ENCODE measurements at regions not wholly inside any gene's neighbourhood (a gene's known extent, or its start where the extent isn't known, plus 50 kb on each side); places are given as distances from the start of the nearest gene placed in this dataset.

DNA sequence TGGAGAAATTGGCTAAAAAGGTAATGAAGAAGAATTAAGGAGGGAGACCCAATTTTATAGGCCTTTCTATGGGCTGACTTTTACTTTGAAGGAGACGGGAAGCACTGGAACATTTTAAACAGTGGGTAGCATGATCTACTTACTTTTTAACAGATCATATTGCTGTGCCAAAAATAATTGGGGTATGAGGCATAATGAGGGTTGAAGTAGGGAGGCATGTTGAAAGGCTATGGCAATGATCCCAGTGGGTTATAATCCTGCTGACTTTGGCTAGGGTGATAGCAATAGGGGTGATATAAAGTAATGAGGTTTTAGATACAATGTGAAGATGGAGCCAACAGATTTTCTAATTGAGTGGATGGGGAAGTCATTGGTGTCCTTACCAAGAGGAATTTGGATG is 73.2 kb downstream of the GPR37 start:
- DNase-seq: no peak

DNA sequence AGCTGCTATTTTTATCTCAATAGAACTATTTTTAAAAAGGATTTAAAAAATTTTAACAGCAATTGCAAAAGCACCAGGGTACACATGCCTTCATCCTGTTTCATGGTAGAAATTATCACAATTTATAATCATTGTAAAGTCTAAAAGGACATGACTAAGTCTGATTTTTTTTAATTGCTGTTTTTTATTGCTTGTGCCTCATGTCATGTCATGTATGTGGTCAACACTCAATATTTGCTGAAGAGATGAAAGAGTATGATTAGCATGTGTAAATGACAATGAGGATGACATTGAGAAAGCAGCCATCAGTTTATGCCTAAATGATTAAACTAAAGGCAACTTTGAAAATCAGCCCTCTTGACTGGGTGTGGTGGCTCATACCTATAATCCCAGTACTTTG is 74.8 kb downstream of the GPR37 start:
- DNase-seq: no peak

DNA sequence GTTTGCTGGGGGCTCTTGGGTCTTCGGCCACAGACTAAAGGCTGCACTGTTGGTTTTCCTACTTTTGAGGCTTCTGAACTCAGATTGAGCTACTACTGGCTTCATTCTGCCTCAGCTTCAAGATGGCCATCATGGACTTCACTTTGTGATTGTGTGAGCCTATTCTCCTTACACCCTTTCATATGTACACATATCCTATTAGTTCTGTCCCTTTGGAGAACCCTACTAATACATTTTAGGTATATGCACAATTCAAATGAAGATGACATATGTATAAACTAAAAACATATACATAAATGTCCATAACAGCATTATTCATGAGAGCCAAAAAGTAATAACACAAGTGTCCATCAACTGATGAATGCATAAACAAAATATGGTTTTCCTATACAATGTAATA is 75.7 kb downstream of the GPR37 start:
- no peak for DNase-seq

DNA sequence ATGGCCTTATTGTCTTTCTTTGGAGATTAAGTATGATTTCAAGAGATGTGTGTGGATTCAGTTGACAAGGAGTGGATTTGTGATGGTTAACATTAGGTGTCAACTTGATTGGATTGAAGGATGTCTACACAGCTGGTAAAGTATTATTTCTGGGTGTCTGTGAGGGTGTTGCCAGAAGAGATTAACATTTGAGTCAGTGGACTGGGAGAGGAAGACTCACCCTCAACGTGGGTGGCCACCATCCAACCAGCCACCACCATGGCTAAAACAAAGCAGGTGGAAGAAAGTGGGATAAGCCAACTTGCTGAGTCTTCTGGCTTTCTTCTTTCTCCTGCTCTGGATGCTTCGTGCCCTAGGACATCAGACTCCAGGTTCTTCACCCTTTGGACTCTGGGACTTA is 76.1 kb downstream of the GPR37 start:
- no peak for DNase-seq

DNA sequence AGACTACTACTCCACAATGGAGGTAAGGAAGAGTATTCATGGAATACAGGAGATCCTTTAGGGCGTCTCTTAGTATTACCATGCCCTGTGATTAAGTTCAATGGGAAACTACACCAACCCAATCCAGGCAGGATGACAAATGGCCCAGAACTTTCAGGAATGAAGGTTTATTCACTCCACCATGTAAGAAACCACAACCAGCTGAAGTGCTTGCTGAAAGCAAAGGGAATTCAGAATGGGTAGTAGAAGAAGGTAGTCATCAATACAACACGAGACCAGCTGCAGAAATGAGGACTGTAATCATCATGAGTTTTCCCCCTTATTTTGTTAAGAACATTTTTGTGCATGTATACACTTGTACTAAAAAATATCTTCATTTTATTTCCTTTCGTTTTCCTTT is 76.6 kb downstream of the GPR37 start:
- no peak for DNase-seq

DNA sequence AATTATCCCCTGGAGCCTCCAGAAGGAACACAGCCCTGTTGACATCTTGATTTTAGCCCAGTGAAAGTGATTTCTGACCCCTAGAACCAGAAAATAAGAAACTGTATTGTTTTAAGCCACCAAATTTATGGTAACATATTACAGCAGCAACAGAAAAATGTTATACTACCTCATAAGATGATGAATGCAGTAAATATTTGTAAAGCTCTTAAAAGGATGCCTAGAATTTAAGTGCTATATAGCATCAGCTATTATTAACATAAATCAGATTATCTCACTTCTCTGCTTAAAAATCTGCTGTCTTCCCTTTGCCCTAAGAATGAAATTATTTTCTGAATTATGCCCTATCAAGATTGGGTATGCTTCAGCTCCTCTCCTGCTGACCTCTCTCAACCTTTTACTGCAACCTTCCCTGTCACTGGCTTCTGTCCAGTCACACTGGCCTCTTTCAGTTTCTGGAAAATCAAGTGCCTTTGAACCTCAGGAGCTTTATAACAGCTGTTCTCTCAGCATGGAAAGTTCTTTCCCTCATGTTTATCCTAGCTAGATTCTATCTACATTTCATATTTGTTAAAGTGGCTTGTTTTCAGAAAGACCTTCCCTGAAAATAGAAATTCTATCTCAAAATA is 78.9 kb downstream of the GPR37 start:
- no peak for DNase-seq

DNA sequence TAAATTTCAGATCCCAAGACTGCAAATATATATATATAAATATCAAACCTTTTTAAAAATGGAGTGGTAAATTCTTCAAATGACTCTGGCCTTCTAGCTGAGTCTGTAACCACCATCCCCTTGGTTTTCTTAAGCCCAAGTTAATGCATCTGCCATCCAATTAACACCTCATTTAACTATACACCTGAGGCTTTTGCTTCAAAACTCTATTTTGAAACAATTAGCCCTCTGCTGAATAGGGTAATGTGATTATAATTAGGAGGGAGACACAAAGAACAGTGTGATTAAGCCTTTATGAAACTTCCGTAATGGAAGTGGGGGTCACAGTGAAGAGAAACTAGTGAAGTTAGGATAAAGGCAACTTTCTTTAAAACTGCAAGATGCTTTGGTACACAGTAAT is 83.6 kb downstream of the GPR37 start:
- no peak for DNase-seq

DNA sequence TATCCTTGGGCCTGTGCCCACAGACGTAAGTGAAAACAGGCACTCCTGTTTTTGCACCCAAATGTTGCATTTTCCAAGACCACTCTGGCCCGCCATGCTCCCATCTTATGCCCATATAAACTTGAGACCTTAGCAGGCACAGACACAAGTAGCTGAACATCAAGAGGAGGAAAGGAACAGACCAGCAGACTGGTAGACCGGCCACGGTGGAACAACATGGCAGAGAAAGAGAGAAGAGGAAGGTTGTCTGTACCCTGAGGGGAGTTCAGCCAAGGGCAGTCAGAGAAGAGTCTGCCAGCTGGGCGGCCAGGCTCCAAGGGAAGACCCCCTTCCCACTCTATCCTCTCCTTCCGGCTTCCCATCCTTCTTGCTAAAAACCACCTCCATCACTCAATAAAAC is 85.3 kb downstream of the GPR37 start:
- no peak for DNase-seq

DNA sequence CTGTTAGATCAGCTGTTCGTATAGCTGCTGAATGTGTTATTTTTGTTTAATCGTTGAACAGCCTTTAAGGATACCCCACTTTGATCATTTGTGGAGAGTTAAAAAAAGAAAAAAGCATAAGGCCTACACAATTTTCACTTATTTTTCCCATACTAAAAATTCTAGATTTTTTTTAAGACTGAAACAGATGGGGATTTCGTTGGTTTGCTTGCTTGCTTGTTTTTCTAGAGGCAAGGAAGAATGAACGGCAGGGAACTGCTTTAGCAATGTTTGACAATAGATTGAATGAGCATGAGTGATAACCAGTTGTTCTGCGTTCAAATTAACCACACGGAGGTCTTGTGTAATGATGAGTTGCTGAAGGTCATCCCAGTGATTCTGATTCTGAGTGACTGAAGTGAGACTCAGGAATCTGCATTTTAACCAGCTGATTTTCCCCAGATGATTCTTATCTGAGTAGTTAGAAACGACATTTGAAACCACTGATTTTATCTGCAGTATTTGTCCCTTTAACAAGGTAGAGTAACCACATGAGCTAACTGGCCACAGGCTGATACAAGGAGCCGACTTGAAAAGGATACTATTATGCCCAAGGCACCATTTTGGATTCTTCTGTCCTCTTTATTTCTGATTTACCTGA is 85.9 kb downstream of the GPR37 start:
- DNase-seq: no peak

DNA sequence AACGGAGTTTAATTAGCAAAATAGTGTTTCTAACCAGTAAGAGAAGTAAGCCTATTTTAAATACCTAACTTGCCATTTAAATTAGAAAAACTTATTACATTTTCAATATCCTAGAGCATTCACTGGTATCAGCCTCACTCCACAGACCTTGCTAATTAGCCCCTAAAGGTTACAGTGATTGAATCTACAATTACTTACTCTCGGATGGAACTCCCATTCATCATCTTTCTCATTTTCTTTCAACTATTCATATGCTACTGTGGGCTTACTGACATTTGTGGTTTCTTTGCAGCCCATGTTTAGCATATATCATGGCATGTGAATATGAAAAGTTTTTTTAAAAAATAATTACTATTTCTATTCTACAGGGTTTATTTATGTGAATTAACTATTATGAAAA is 86.4 kb downstream of the GPR37 start:
- DNase-seq: no peak

DNA sequence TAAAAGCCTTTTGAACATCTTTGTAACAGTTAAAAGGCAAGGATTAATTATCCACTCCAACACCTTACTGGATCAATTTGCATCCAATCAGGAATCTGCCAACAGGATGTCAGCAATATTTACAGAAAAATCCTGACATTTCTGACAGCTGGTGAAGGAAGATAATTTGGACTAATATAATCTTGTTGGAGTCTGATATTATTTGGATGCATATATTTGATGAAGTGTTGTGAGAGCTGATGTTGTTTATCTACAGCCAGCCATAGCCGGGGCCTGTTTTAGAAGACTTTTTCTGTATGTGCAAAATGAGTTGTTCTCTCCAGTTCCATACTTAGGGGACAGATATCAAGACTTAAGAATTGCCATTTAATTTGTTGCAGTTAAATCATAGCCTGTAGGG is 91.1 kb downstream of the GPR37 start:
- DNase-seq: no peak

DNA sequence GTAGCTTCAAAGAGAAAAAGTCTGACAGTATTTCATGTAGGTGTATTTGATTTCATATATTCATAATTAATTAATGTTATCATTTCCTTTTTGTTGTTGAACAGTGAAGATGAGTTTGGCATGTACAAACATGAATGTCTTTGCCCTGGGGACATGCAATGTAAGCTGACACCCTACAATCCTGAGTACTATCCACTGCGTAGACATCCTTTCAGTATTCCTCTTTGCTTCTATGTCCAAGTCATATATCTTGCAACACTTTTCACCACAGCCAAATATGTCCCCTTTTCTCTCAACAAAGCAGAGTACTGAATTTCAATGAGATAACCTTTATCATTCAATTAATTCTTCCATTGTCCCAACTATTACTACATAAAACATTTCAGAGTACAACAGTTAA is 93.6 kb downstream of the GPR37 start:
- DNase-seq: no peak

DNA sequence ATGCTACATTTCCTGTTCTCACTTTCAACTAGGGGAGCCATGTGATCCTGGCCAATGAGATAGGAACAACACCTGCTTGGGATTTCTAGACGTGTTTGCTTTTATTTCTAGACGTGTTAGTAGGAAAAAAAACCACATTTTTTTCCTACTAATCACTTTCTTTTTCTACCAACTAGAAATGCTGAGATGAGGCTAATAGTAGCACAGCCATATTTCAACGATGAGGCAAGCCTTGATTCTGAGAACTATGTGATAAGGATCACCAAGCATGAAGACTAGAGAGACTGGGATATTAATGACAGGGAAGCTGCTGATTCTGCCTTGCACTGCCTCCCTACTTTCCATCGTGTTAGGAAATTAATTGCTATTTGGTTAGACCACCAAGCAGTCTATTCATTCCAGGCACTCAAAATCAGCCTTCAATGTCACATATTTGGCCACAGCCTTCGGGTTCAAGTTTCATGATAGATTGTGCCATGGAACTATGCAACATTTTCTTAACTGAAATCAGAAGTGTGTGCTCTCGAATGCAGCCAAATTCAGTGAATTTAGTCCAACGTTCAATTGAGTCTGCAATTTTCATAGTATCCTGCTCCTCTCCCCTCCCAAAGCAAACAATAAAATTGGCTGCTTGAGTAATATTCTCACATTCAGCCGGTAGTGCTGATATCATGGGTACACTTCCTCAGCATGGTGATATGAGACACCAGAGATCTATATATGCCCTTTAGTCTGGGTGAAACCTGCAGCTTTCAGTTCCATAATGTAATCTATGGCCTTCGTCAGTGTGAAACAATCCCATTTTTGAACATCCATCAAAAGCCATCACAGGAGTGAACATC is 98.1 kb downstream of the GPR37 start:
- DNase-seq: no peak

DNA sequence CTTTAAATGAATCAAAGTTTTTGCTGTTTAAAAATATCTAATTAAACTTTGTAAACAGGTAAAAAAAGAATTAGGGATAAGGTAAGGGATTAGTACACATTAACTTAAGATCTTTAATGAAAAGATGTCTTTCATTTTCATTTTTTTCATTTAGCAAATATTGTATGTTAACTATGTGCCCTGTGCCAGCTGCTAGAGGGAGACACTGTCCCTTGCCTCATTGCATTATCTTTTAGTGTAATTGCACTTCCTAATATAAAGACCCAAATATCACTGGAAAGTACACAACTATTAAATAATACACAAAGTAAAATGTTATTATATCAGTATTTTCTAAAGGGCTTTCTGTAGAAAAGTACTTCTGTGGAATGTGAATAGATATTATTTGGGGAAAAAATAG is 102.7 kb downstream of the GPR37 start:
- no peak for DNase-seq

DNA sequence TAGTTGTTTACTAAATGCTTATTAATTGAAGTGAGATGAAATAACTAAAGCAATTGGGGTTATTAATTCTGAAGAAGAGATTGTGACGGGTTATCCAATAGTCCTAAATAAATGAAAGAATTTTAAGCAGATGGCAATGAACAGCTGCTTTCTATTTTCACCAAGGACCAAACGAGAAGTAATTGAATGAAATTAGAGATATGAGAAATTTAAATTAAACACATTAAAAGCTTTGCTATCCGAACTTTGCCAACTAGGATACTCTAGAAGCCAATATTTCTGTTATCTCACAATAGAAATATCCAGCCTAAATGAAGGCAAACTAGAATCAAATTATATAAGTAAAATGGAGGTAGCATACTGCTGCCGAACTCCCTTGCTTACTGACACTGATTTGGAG is 103.2 kb downstream of the GPR37 start:
- DNase-seq: no peak

DNA sequence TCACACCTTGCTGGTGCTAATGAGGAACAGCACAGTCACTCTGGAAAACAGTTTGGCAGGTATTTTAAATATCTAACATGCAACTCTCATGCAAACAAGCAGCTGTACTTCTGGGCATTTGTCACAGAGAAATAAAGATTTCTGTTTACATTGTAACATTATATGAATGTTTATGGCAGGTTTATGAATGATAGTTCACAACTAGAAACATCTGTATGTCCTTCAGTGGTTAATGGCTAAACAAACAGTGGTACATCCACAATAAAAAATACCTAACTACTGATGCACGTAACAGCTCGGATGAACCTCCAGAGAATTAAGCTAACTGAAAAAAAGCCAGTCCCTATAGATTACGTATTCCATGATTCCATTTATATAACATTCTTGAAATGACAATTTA is 109.6 kb downstream of the GPR37 start:
- DNase-seq: no peak

DNA sequence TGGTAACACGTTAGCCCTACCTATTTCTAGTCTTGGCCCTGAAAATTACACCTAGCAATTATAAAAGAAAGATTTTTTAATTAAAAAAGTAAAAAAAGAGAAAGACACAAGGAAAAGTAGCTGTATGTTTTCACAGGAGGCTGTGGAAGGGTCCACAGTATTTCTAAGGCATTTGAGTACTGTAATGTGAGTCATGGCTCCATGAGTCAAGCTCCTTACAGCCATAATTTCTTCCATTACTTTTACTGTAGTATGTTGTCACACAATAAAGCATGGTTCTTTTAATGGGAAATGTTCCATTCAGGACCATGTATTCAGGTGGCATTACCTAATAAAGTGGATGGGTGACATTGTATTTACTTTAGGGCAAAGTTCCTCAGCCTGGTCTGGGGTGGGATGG is 113.4 kb downstream of the GPR37 start:
- DNase-seq: no peak

DNA sequence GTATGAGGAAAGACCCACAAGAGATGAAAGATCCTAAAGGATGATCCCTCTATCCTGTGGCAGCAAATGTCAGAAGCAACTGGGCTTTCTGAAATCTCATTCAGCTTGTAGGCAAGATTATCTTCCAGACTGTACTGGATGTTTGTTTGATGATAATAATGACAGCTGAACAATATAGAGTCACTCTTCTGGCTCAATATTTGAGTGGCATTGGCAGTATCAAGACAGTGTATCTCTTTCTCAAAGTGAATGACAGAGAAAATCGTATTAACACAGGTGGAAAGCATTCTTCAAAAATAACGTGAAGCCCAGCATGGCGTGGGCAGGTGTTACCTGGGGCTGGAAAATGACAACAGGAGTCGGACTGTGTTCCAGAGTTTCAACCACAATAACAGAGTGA is 114.5 kb downstream of the GPR37 start:
- no peak for DNase-seq

DNA sequence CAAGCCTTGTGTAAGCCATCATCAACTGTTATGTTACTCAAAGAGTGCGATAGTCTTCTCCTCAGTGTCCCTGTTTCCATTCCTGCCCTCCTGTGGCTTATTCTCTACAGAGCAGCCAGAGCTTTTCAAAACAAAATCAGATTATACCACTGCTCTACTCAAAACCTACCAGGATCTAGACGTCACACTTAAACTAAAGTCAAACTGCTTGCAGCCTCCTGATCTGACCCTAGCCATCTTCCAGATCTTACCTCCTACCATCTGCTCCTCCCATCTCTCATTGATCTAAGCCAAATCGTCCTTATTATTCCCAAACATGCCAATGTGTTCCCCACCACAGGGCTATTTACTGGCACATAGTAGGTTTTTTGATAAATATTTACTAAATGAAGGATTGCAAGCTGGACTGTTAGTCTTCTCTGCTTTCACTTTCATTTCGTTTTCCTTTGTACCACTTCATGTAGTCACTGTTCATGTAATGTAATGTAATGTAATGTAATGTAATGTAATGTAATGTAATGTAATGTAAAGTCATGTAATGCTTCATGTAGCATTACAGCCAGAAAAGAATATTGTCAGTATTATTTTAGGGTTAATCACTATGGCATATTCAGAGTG is 116.1 kb downstream of the GPR37 start:
- DNase-seq: no peak

DNA sequence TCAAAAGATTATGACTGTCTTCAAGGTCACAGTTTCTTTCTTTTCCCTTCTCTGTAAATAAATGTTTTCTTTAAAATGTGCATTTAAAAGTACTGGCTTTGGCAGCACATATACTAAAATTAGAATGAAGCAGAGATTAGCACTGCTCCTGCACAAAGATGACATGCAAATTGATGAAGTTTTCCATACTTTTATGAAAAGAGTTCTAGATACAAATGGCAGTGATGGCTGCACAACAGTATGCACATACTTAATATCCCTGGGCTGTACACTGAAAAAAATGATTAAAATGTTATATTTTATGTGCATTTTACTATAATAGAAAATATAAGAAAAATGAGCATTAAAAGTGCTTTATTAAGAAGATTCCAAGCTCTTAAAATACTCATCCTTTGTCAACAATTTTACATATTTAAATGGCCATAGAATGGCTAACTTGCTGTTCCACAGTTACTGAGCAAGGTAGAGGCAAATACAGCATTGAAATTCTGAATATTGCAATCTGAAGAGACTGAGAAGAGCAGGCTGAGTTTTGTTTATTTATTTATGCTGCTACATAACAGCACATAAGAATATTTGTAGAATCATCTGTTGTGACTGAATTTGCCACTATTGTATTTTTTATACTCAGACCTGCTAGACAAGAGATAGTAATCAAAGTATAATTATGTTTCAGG is 117.8 kb downstream of the GPR37 start:
- no peak for DNase-seq

DNA sequence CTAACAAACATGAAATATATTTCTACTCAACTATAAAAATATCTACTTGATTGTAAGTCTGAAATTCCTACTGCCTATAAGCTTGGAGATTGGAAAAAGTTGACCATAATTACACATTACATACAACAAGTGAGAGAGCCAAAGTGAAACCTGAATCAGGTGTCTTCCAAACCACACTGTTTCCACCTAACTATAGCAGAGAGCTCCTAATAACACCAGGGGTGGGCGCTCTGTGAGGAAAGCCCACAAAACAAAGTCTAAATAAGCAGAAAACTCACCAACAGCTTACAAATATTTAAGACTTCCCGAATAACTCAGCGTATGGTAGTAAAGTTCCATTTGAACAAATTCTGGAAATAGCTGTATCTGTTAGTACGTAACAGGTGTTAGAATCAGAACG is 119.9 kb downstream of the GPR37 start:
- no peak for DNase-seq

DNA sequence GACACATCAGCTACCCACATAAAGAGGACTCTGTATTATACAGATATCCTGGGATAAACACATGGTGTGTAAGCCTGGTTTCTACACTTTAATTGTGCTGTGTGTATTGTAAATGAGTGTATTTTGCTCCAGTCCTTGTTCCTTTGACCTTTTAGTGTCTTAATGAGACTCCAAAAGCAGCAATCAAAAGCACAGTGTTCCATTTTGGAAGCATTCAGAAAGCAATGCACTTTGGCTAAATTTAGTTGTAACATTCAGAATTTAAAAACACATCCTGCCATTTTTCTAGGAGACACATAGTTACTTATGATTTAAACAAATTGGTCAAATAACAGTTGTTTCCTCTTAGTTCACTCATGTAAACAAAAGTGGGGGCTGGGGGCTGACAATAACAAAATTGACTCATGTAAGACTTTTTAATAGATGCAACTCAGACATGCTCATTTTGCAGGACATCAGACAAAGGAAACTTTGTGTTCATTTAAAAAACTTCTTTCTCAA is 122.2 kb downstream of the GPR37 start:
- DNase-seq: no peak

DNA sequence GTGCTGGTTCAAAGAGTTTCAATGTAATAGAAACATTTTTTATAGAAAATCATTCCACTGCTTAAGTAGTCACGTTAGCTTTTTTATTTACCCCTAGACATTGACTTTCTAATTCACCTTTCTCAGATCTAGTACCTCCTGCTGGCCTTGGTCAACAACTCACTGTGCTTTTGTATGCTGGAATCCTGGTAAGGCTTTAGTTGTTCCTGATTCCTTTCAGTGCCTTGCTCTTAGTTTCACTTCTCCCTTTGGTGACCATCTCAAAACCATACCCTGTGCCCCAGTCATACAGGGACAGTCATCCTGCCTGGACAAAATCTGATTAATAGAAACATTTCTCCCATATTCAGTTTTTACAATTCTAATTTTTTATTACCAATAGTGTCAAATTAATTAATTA is 130.2 kb downstream of the GPR37 start:
- DNase-seq: no peak

All from activated CD4-positive, alpha-beta T cell treated with anti-CD3 and anti-CD28 coated beads, Interleukin-2, amount 50 U/mL, for 48 hours (primary cell).